Smooth muscle cell (in vitro differentiated cells): ENCODE measurements at regions not wholly inside any gene's neighbourhood (a gene's known extent, or its start where the extent isn't known, plus 50 kb on each side); places are given as distances from the start of the nearest gene placed in this dataset.

Experiments used
- DNase-seq: peaks from one replicate; lab custom pipeline; 2025; ENCODE audit not compliant: unreplicated experiment; lab: John Stamatoyannopoulos, UW
- H2AFZ ChIP-seq: fragments of 200-600 bp; sonication (generic); 2 replicates; pipeline ENCODE4 v1.6.0; 2016; ENCODE audit warnings: antibody characterized with exemption, low read depth, mild to moderate bottlenecking
- H3F3A ChIP-seq: fragments of 200-600 bp; sonication (generic); 2 replicates; pipeline ENCODE4 v1.6.0; 2017; ENCODE audit warnings: antibody characterized with exemption, low read depth
- H3K27ac ChIP-seq: fragments of 200-600 bp; sonication (generic); 2 replicates; pipeline ENCODE4 v1.5.1; 2016; ENCODE audit warnings: low read depth, mild to moderate bottlenecking
- H3K27me3 ChIP-seq: fragments of 200-600 bp; sonication (generic); 2 replicates; pipeline ENCODE4 v1.6.1; 2016; ENCODE audit warnings: low read depth, mild to moderate bottlenecking
- H3K36me3 ChIP-seq: fragments of 200-600 bp; sonication (generic); 2 replicates; pipeline ENCODE4 v1.5.1; 2016; ENCODE audit warnings: low read depth
- H3K4me1 ChIP-seq: fragments of 200-600 bp; sonication (generic); 2 replicates; pipeline ENCODE4 v1.5.1; 2016; ENCODE audit warnings: low read depth
- H3K4me2 ChIP-seq: fragments of 200-600 bp; sonication (generic); 2 replicates; pipeline ENCODE4 v1.6.0; 2016; ENCODE audit warnings: mild to moderate bottlenecking
- H3K4me3 ChIP-seq: fragments of 200-600 bp; sonication (generic); 2 replicates; pipeline ENCODE4 v1.5.1; 2016; ENCODE audit warnings: mild to moderate bottlenecking
- H3K79me2 ChIP-seq: fragments of 200-600 bp; sonication (generic); 2 replicates; pipeline ENCODE4 v1.6.0; 2016; ENCODE audit warnings: low read depth, mild to moderate bottlenecking
- H3K9ac ChIP-seq: fragments of 200-600 bp; sonication (generic); 2 replicates; pipeline ENCODE4 v1.6.0; 2016; ENCODE audit warnings: low read depth
- H3K9me3 ChIP-seq: fragments of 200-600 bp; sonication (generic); replicated peaks from 2 replicates; pipeline ENCODE4 v1.5.1; 2016; ENCODE audit warnings: low read depth
- H4K20me1 ChIP-seq: fragments of 200-600 bp; sonication (generic); 2 replicates; pipeline ENCODE4 v1.6.0; 2016; ENCODE audit warnings: low read depth
- WGBS: methylation state at CpG from one replicate; pipeline ENCODE4 v1.1.7; 2016; ENCODE audit warnings: low lambda C conversion rate; 5-methylcytosine and 5-hydroxymethylcytosine counted together
- TF ChIP-seq, protein P1 (sequence below): fragments of 200-600 bp; sonication (generic); IDR thresholded peaks from 2 replicates; pipeline ENCODE4 v1.5.1; 2017; ENCODE audit warnings: borderline replicate concordance, mild to moderate bottlenecking, antibody characterized with exemption; ENCODE audit not compliant: insufficient read depth, poor library complexity, severe bottlenecking

DNA sequence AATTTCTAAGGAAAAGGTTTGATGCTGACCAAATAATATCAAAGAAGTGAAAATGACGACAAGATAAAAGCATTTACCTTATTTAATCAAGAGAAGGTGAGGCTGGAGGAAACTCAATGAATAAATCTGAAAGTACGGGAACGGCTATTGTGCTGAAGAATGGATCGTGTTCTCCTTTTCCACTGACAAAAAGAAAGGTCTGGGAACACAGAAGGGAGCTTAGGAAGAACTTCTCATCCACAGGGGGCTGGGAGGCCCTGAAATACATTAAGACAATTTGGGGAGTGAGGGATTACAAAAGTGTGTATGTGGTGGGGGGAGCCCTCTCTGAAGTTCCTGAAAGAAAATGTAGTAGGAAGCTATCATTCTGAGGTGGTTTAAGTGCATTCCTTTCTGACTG, 582.3 kb downstream of the SLC4A3 start:
- no peak overlapping the region for H2AFZ ChIP-seq

DNA sequence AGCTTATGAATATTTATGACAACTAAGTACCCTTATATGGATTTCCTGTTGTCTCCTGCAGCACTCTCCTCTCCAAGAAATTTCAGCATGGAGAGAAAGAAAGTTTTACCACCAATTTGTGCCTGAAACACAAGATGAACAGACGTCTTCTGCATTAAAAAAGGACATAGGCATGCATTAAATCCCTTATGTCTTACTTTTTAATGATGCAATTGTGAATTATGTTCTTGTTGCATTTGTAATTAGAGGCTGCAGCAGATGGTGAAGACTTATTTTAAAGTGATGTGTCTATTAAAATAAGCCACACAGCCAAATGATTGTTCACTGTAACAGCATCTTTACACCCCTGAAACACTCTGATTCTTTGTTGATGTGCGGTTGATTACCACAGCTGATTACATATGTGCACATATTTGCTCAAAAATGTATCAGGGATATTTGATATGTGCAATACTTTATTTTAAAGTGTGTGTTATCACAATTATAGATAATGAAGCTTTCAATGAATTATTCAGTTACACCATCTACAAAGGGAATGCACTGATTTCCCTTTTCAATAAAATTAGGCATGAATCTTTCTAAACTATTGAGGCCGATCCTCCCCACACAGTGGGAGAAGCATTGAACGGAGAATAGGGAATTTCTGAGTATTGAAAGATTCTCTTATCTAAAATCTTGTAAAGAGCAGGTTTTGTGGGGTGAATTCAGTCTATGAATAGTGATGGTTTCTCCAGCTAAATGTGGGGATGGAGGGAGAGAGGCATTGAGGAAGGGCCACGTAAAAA, 585.1 kb downstream of the SLC4A3 start:
- Histone ChIP-seq H4K20me1 (no peaks in the 10 kb centered on the region), H3K4me2 (no peak overlapping the region), H3K27ac (no peak overlapping the region), H3K4me3 (no peak overlapping the region), H3K4me1 (peaks cover 16% of the 10 kb centered on the region), H3K27me3 (no peaks in the 10 kb centered on the region), H3F3A (no peaks in the 10 kb centered on the region), H3K79me2 (no peaks in the 10 kb centered on the region), H3K9me3 (no peaks in the 10 kb centered on the region), H2AFZ (no peak overlapping the region), H3K9ac (no peak overlapping the region), H3K36me3 (no peaks in the 10 kb centered on the region)
- no peak for DNase-seq
- TF ChIP-seq, protein P1, sequence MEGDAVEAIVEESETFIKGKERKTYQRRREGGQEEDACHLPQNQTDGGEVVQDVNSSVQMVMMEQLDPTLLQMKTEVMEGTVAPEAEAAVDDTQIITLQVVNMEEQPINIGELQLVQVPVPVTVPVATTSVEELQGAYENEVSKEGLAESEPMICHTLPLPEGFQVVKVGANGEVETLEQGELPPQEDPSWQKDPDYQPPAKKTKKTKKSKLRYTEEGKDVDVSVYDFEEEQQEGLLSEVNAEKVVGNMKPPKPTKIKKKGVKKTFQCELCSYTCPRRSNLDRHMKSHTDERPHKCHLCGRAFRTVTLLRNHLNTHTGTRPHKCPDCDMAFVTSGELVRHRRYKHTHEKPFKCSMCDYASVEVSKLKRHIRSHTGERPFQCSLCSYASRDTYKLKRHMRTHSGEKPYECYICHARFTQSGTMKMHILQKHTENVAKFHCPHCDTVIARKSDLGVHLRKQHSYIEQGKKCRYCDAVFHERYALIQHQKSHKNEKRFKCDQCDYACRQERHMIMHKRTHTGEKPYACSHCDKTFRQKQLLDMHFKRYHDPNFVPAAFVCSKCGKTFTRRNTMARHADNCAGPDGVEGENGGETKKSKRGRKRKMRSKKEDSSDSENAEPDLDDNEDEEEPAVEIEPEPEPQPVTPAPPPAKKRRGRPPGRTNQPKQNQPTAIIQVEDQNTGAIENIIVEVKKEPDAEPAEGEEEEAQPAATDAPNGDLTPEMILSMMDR = no peak
- 93% methylated on average over 5 of the region's 5 CpGs for WGBS

More for the DNA sequence above, 582.3 kb downstream of the SLC4A3 start:
- no peaks in the 10 kb centered on the region for H3K79me2 ChIP-seq
- H3K9ac ChIP-seq = no peak overlapping the region
- TF ChIP-seq, protein P1 = no peak
- 92% methylated on average over 4 of the region's 4 CpGs for WGBS
- H3K4me3 ChIP-seq = no peak overlapping the region
- H3K36me3 ChIP-seq = no peaks in the 10 kb centered on the region
- no peaks in the 10 kb centered on the region for H4K20me1 ChIP-seq
- H3K27me3 ChIP-seq = no peaks in the 10 kb centered on the region
- H3F3A ChIP-seq = no peaks in the 10 kb centered on the region
- H3K9me3 ChIP-seq = no peaks in the 10 kb centered on the region
- H3K27ac ChIP-seq = no peak overlapping the region
- DNase-seq = no peak
- H3K4me1 ChIP-seq = peaks cover 16% of the 10 kb centered on the region
- no peak overlapping the region for H3K4me2 ChIP-seq

DNA sequence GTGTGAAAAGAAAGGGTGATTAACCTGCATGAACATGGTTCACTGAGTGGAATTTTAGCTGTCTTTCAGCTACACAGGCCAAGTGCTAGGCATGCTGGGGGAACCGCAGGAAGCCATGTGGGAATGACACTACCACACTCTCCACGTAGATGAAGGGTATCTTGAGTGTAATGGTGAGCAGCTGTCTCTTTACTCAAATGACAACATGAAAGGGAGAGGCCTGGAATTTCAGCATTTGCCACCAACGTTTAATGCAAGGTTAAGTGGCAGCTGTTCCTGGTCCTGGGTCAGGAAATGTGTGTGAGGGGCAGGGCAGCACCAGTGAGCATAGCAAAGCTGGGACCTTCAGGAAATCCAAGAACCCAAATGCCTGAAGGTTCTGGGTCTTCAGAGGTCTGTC, 588.4 kb downstream of the SLC4A3 start:
- no peak for DNase-seq
- Histone ChIP-seq H4K20me1 (no peaks in the 10 kb centered on the region), H3K4me3 (no peak overlapping the region), H3K27ac (no peak overlapping the region), H3K4me2 (no peak overlapping the region), H3F3A (no peaks in the 10 kb centered on the region), H3K9me3 (no peaks in the 10 kb centered on the region), H3K9ac (no peak overlapping the region), H3K36me3 (no peaks in the 10 kb centered on the region), H3K79me2 (no peaks in the 10 kb centered on the region), H3K27me3 (no peaks in the 10 kb centered on the region), H3K4me1 (no peaks in the 10 kb centered on the region), H2AFZ (no peak overlapping the region)
- WGBS = 75% methylated on average over 3 of the region's 3 CpGs
- TF ChIP-seq, protein P1 = no peak

DNA sequence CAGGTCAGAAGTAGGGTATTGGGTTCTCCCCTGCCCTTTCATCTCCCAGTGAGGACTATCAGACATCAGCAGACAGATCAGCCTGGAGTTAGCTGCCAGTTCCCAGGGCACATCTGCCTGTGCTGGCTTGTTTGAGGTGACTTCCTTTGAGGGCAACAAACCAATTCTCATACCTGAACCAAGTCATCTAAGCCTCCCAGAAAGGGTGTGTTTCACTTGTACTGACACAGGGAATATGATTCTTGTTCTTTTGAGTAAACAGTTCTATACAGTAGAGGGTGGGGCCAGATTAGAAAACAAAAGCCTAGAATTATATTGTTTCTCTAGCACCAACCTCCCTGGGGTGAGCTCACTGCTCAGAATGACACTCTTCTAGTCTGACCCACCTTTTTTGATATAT, 591.9 kb downstream of the SLC4A3 start:
- Histone ChIP-seq H3K36me3 (no peaks in the 10 kb centered on the region), H3K4me3 (no peak overlapping the region), H2AFZ (no peak overlapping the region), H3F3A (no peaks in the 10 kb centered on the region), H3K4me1 (no peaks in the 10 kb centered on the region), H3K27me3 (no peaks in the 10 kb centered on the region), H3K79me2 (no peaks in the 10 kb centered on the region), H3K9me3 (no peaks in the 10 kb centered on the region), H3K4me2 (no peak overlapping the region), H3K9ac (no peak overlapping the region), H4K20me1 (no peaks in the 10 kb centered on the region), H3K27ac (no peak overlapping the region)
- DNase-seq = no peak
- TF ChIP-seq, protein P1 = no peak
